ENCODE measurements at regions not wholly inside any gene's neighbourhood (a gene's known extent, or its start where the extent isn't known, plus 50 kb on each side); places are given as distances from the start of the nearest gene placed in this dataset.

DNA sequence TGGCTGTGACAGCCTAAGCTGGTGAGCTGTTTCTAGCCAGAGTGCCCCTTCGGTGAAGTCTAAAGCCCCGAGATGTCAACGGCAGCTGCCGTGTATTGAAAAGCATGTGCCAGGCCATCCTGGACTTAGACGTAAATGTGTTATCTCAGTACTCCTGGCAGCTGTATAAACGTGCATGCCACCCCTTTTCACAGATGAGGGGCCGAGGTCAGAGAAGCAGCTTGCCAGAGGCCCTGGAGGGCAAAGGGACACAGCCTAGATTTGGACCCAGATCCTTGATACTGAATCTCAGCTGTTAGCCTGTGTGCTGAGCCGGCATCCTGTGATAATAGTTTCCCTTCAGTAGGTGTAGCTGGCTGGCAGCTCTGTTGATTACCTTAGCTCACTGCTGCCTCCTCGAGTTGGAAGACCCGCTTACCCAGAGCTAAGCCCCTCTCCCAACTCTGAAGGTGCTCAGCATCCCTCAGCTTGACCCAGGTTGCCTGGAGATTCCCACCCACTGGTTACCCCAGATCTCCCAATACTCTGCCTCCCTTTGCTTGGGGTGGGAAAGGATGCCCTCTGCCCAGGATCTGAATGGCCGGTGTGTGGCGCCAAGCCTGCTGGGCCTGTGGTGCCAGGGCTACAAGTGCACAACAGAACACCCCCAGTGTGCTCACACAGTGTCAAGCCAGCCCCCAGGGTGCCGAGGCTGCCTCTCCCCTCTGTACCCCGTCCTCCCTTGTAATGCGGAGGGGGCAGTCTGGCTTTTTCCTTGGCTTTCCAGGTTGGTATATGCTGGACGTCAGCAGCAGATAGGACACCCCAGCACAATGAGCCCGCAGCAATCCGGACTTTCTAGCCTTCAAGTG is 59.8 kb upstream of the WNT7B start:
- TF ChIP-seq, protein P1, sequence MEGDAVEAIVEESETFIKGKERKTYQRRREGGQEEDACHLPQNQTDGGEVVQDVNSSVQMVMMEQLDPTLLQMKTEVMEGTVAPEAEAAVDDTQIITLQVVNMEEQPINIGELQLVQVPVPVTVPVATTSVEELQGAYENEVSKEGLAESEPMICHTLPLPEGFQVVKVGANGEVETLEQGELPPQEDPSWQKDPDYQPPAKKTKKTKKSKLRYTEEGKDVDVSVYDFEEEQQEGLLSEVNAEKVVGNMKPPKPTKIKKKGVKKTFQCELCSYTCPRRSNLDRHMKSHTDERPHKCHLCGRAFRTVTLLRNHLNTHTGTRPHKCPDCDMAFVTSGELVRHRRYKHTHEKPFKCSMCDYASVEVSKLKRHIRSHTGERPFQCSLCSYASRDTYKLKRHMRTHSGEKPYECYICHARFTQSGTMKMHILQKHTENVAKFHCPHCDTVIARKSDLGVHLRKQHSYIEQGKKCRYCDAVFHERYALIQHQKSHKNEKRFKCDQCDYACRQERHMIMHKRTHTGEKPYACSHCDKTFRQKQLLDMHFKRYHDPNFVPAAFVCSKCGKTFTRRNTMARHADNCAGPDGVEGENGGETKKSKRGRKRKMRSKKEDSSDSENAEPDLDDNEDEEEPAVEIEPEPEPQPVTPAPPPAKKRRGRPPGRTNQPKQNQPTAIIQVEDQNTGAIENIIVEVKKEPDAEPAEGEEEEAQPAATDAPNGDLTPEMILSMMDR (conservative IDR thresholded peaks at IDR 0.05; ENCODE audit: low read length): peak; percentile 78
- no peak for TF ChIP-seq EZH2phosphoT487 (IDR thresholded peaks at IDR 0.05; ENCODE audit: borderline replicate concordance)
